LoVo (cell line): ENCODE measurements at regions not wholly inside any gene's neighbourhood (a gene's known extent, or its start where the extent isn't known, plus 50 kb on each side); places are given as distances from the start of the nearest gene placed in this dataset.

ENCODE experiments used
- DNase-seq: peaks from one replicate; pipeline ENCODE4 v3.0.0-alpha.2; 2016; ENCODE audit warnings: low spot score

- no peak for DNase-seq
Measured at GRCh38 chr13:59546178-59546577, 617.5 kb downstream of the DIAPH3 start.

- DNase-seq, result no peak
Measured at GRCh38 chr13:59547950-59548349, 615.8 kb downstream of the DIAPH3 start.

- no peak for DNase-seq
Measured at GRCh38 chr13:59562924-59563323, 600.8 kb downstream of the DIAPH3 start.

GRCh38 chr13:59566561-59566960, 597.2 kb downstream of the DIAPH3 start:
- no peak for DNase-seq

- DNase-seq, result no peak
Measured at GRCh38 chr13:59568306-59568705, 595.4 kb downstream of the DIAPH3 start.

GRCh38 chr13:59570204-59570603, 593.5 kb downstream of the DIAPH3 start:
- DNase-seq, result no peak

GRCh38 chr13:59584101-59584500, 579.6 kb downstream of the DIAPH3 start:
- no peak for DNase-seq

GRCh38 chr13:59584761-59585670, 578.7 kb downstream of the DIAPH3 start:
- DNase-seq, result no peak

GRCh38 chr13:59587030-59587429, 576.7 kb downstream of the DIAPH3 start:
- DNase-seq, result no peak

GRCh38 chr13:59587971-59588716, 575.6 kb downstream of the DIAPH3 start:
- no peak for DNase-seq

- no peak for DNase-seq
Measured at GRCh38 chr13:59588717-59589067, 575.0 kb downstream of the DIAPH3 start.

GRCh38 chr13:59601993-59602392, 561.7 kb downstream of the DIAPH3 start:
- no peak for DNase-seq

GRCh38 chr13:59603646-59604045, 560.1 kb downstream of the DIAPH3 start:
- no peak for DNase-seq

GRCh38 chr13:59607172-59607571, 556.6 kb downstream of the DIAPH3 start:
- DNase-seq, result no peak

GRCh38 chr13:59607780-59608233, 555.9 kb downstream of the DIAPH3 start:
- DNase-seq, result peak; percentile 27

- no peak for DNase-seq
Measured at GRCh38 chr13:59609421-59609820, 554.3 kb downstream of the DIAPH3 start.
